ENCODE measurements at regions not wholly inside any gene's neighbourhood (a gene's known extent, or its start where the extent isn't known, plus 50 kb on each side); places are given as distances from the start of the nearest gene placed in this dataset.

DNA sequence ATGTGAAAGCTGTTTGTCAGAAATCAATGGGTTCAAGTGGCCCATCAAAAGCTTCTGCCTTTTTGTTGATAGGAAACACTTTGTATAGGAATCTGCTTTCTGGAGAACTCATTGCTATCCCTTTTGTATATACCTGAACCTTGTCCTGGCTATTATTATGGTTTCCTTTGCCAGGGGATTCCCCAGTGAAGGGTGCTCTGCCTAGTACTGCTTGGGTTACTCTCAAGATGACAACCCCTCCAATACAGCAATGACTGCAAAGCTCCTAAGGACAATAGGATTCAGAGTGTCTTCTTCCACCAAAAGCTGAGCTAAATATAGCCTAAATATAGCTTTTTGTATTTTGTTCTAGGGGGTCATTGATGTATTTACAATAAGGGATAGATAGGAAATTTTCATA is 54.0 kb upstream of the PTPRK start:
- H3K9me3 ChIP-seq: no peaks in the 10 kb centered on the region
- H3K27me3 ChIP-seq: no peaks in the 10 kb centered on the region
- H3K36me3 ChIP-seq: no peaks in the 10 kb centered on the region
- peaks cover 7% of the 10 kb centered on the region for H3K4me1 ChIP-seq
- H3K4me2 ChIP-seq: no peak overlapping the region
- H3K4me3 ChIP-seq: no peak overlapping the region
- TF ChIP-seq Cebpa-rat (IDR thresholded peaks at IDR 0.05): no peak
- no peak overlapping the region for H3K9ac ChIP-seq
- H4K20me1 ChIP-seq: no peaks in the 10 kb centered on the region
- no peak overlapping the region for H3K27ac ChIP-seq

DNA sequence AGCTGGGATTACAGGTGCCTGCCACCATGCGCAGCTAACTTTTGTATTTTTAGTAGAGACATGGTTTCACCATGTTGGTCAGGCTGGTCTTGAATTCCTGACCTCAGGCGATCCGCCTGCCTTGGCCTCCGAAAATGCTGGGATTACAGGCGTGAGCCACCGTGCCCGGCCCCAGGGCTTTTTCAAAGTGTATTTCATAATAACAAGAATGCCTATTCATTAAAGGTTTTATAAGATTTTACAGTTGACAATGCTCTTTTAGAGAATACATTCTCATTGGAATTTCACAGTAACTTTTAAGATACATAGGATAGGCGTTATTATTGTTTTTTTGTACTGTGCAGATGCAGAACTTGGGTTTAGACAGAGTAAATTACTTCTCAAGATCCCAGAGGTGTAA is 52.6 kb upstream of the PTPRK start:
- Histone ChIP-seq H3K36me3 (no peaks in the 10 kb centered on the region), H3K9ac (no peak overlapping the region), H3K27ac (no peak overlapping the region), H3K9me3 (no peaks in the 10 kb centered on the region), H3K27me3 (no peaks in the 10 kb centered on the region), H4K20me1 (no peaks in the 10 kb centered on the region), H3K4me3 (no peak overlapping the region), H3K4me2 (no peak overlapping the region), H3K4me1 (peaks cover 7% of the 10 kb centered on the region)
- TF ChIP-seq Cebpa-rat (IDR thresholded peaks at IDR 0.05): no peak

DNA sequence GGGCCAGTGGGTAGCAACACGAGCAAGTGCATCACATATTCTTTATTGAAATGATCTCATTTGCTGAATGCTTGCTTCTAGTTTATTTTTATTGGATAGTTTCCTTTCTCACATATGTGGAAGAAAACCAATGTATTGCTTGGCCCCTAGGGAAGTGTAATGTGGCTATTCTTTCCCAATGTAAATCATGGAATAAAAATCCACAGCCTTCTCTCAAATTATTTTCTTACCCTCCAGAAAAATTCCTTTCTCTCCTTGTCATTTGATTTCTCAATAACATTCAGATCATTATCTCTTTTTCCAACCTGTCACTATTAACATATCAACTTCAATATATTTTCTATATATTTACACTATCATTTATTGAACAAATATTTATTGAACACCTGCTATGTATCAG is 51.9 kb upstream of the PTPRK start:
- H3K9me3 ChIP-seq: no peaks in the 10 kb centered on the region
- H3K36me3 ChIP-seq: no peaks in the 10 kb centered on the region
- H3K4me3 ChIP-seq: no peak overlapping the region
- peaks cover 7% of the 10 kb centered on the region for H3K4me1 ChIP-seq
- H3K4me2 ChIP-seq: no peak overlapping the region
- no peak overlapping the region for H3K27ac ChIP-seq
- no peaks in the 10 kb centered on the region for H3K27me3 ChIP-seq
- no peak for TF ChIP-seq Cebpa-rat (IDR thresholded peaks at IDR 0.05)
- H3K9ac ChIP-seq: no peak overlapping the region
- H4K20me1 ChIP-seq: no peaks in the 10 kb centered on the region

DNA sequence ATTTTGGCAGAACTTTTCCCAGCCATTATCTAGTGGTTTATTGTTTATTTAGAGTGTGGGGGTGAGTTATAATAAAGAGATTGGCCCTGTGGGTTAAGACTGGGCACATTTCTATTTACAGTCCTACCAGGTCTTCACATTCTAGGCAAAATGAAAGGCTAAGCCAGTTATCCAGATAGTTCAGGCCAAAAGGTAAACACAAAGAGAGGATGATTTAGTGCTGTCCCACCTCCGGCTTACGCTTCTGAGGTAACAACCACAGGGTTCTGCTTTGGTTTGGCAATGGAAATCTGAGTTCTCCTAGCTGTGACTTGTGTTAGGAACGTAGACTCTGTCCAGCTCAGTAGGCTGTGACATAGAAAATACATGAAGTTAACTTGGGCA is 50.3 kb upstream of the PTPRK start:
- no peaks in the 10 kb centered on the region for H4K20me1 ChIP-seq
- H3K4me2 ChIP-seq: no peak overlapping the region
- no peak for TF ChIP-seq Cebpa-rat (IDR thresholded peaks at IDR 0.05)
- no peak overlapping the region for H3K27ac ChIP-seq
- H3K27me3 ChIP-seq: no peaks in the 10 kb centered on the region
- H3K4me1 ChIP-seq: peaks cover 7% of the 10 kb centered on the region
- no peaks in the 10 kb centered on the region for H3K36me3 ChIP-seq
- H3K4me3 ChIP-seq: no peak overlapping the region
- H3K9ac ChIP-seq: no peak overlapping the region
- no peaks in the 10 kb centered on the region for H3K9me3 ChIP-seq

DNA sequence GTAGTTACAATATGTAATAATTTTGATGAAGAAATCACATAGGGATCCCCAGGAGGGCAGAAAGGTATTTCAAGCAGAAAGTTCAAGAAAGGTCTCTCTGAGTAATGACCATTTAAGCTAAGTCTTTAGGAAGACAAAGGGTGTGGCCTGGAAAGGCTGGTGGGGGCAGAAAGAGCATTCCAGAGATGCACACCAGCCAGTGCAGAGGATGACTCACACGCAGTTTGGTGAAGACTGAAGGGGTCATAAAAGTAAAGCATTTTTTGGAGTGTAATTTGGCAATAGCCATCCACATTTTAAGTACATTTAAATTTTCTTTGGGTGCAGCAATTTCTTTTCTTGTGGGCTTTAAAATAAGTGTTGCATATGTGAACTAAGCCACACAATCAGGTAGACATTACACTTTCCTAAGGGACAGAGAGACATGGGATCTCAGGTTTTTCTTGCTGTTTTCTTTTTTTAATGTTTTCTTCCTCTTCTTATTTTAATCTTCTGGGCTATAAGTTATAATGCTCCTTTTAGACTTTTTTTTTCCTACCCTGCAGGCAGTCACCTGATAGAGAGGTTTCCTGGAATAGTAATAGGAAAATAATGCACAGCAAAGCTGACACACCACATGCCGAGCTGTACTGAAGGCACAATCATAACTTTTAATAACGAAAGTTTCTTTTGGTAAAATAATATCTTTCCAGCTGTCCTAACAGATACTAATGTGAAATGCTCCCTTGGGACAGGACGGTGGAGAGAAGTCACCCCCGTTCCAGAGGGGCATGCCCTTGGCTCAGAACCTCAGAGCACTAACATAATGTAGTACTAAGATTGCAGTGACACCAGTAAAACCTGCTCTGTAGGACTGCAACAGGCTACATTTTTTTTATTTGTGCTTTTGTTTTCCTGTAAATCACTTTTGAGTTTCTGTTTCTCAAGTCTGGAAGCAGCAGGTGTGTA is 49.6 kb upstream of the PTPRK start:
- Histone ChIP-seq H4K20me1 (no peaks in the 10 kb centered on the region), H3K4me3 (no peak overlapping the region), H3K36me3 (no peaks in the 10 kb centered on the region), H3K4me2 (no peak overlapping the region), H3K9ac (no peak overlapping the region), H3K4me1 (peaks cover 7% of the 10 kb centered on the region), H3K27me3 (no peaks in the 10 kb centered on the region), H3K27ac (no peak overlapping the region), H3K9me3 (no peaks in the 10 kb centered on the region)
- TF ChIP-seq Cebpa-rat (IDR thresholded peaks at IDR 0.05): no peak

Measured in BLaER1 (cell line).